Body of pancreas (tissue), 4 donors: ENCODE measurements at regions not wholly inside any gene's neighbourhood (a gene's known extent, or its start where the extent isn't known, plus 50 kb on each side); places are given as distances from the start of the nearest gene placed in this dataset.

Source experiments
- ATAC-seq: fragments of 150-250 bp; one replicate; pipeline ENCODE4 v1.9.1; 2016
- DNase-seq, 4 donors: peaks; one replicate each; pipeline ENCODE4 v3.0.0-alpha.2; 2019
- H3K27ac ChIP-seq, 4 donors: fragments of 200-600 bp; sonication (generic); 1 replicate in 3 of 4; 2 replicates in 1 of 4; pipeline versions ENCODE4 v1.5.1 to v1.6.1; 2016 to 2019; ENCODE audit warnings: mild to moderate bottlenecking in 1 of 4, mixed read lengths in 1 of 4, moderate library complexity in 1 of 4
- H3K27me3 ChIP-seq, 2 donors: fragments of 200-600 bp; sonication (generic); one replicate each; pipeline ENCODE4 v1.6.0; 2016; ENCODE audit warnings: mild to moderate bottlenecking in 1 of 2
- H3K36me3 ChIP-seq, 2 donors: fragments of 200-600 bp; sonication (generic); replicated peaks in 1 of 2; 2 replicates each; pipeline ENCODE4 v1.5.1; 2016; ENCODE audit warnings: low read depth in 2 of 2; ENCODE audit not compliant: insufficient read depth in 1 of 2
- H3K4me1 ChIP-seq: fragments of 200-600 bp; sonication (generic); one replicate; pipeline ENCODE4 v1.6.0; 2016
- H3K4me3 ChIP-seq, 2 donors: fragments of 200-600 bp; sonication (generic); 1 replicate in 1 of 2; 2 replicates in 1 of 2; pipeline ENCODE4 v1.5.1; 2016 to 2019
- H3K9me3 ChIP-seq, 3 donors: fragments of 200-600 bp; sonication (generic); 1 replicate in 2 of 3; 2 replicates in 1 of 3; pipeline ENCODE4 v1.5.1; 2016
- CTCF ChIP-seq, 7 experiments: fragments of 450-650 bp in 4 of 7; fragments of 200-600 bp in 3 of 7; sonication (generic) in 3 of 7; IDR thresholded peaks; one replicate each; pipeline ENCODE4 v1.5.1; 2016 to 2019; ENCODE audit warnings: antibody characterized with exemption in 7 of 7
- POLR2A ChIP-seq, 3 donors: fragments of 450-650 bp; IDR thresholded peaks; one replicate each; pipeline ENCODE4 v1.6.1; 2016; ENCODE audit warnings: antibody characterized with exemption in 3 of 3, mild to moderate bottlenecking in 2 of 3
- WGBS, 2 donors: methylation state at CpG; one replicate each; pipeline ENCODE4 v1.1.5; 2017; 5-methylcytosine and 5-hydroxymethylcytosine counted together
- intact Hi-C: fragments of 100-400 bp; cut with DNase I; formaldehyde crosslinking; loops from one replicate; pipeline ENCODE4 v1.15.1; 2023

GRCh38 chr4:26039639-26040359 is 125.8 kb downstream of the SMIM20 start:
- peak; percentile 48 for ATAC-seq
- peaks cover 5% of the 10 kb centered on the region for H3K4me1 ChIP-seq
- no peak for DNase-seq
- no peaks in the 10 kb centered on the region for H3K27me3 ChIP-seq
- 67 to 79% methylated on average over 9 of the region's 9 CpGs for whole genome bisulfite sequencing, 2 donors
- H3K4me3 ChIP-seq, result no peak overlapping the region
- no peaks in the 10 kb centered on the region for H3K36me3 ChIP-seq
- TF ChIP-seq CTCF (IDR thresholded peaks at IDR 0.05), result no peak
- no peak for TF ChIP-seq POLR2A (IDR thresholded peaks at IDR 0.05)
- H3K27ac ChIP-seq, result no peak overlapping the region
- no peaks in the 10 kb centered on the region for H3K9me3 ChIP-seq
- intact Hi-C loops, result no loop called here

GRCh38 chr4:26044524-26044923 is 130.5 kb downstream of the SMIM20 start:
- H3K4me3 ChIP-seq, result no peak overlapping the region
- no peaks in the 10 kb centered on the region for H3K9me3 ChIP-seq
- no peak for DNase-seq
- H3K27ac ChIP-seq, result no peak overlapping the region
- no peak for ATAC-seq
- WGBS, 2 donors, result 58 to 62% methylated on average over 2 of the region's 2 CpGs
- H3K36me3 ChIP-seq, result no peaks in the 10 kb centered on the region
- no peaks in the 10 kb centered on the region for H3K27me3 ChIP-seq
- H3K4me1 ChIP-seq, result peaks cover 2% of the 10 kb centered on the region
- intact Hi-C loops, result no loop called here
- TF ChIP-seq POLR2A (IDR thresholded peaks at IDR 0.05) (no peak), CTCF (IDR thresholded peaks at IDR 0.05) (no peak)

- Histone ChIP-seq H3K36me3 (no peaks in the 10 kb centered on the region), H3K27me3 (no peaks in the 10 kb centered on the region), H3K4me3 (no peak overlapping the region), H3K27ac (no peak overlapping the region), H3K4me1 (no peaks in the 10 kb centered on the region), H3K9me3 (no peaks in the 10 kb centered on the region)
- 89% methylated on average over 4 of the region's 4 CpGs for WGBS, 2 donors
- intact Hi-C loops, result no loop called here
- ATAC-seq (no peak), DNase-seq (no peak)
- no peak for TF ChIP-seq CTCF (IDR thresholded peaks at IDR 0.05)
Measured at GRCh38 chr4:26044983-26045382, 131.0 kb downstream of the SMIM20 start.

GRCh38 chr4:26047795-26048194 is 133.8 kb downstream of the SMIM20 start:
- DNase-seq (no peak), ATAC-seq (no peak)
- no peak for TF ChIP-seq CTCF (IDR thresholded peaks at IDR 0.05)
- TF ChIP-seq POLR2A (IDR thresholded peaks at IDR 0.05), result no peak
- H3K36me3 ChIP-seq, result no peaks in the 10 kb centered on the region
- no peaks in the 10 kb centered on the region for H3K4me1 ChIP-seq
- H3K27me3 ChIP-seq, result no peaks in the 10 kb centered on the region
- H3K4me3 ChIP-seq, result no peak overlapping the region
- peak overlapping the region in 1 of 4 donors; percentile 38 for H3K27ac ChIP-seq
- no peaks in the 10 kb centered on the region for H3K9me3 ChIP-seq
- intact Hi-C loops, result no loop called here
- WGBS, 2 donors, result 85 to 86% methylated on average over 5 of the region's 5 CpGs

- DNase-seq, result peak in 1 of 4 donors; percentile 33
- no peak overlapping the region for H3K4me3 ChIP-seq
Measured at GRCh38 chr4:26048378-26048882, 134.4 kb downstream of the SMIM20 start.

More at GRCh38 chr4:26048378-26048882, 134.4 kb downstream of the SMIM20 start:
- intact Hi-C loops, result no loop called here
- Histone ChIP-seq H3K36me3 (no peaks in the 10 kb centered on the region), H3K4me1 (no peaks in the 10 kb centered on the region), H3K27ac (peak overlapping the region in 1 of 4 donors; percentile 38), H3K27me3 (no peaks in the 10 kb centered on the region), H3K9me3 (no peaks in the 10 kb centered on the region)
- 78% methylated on average over 12 of the region's 12 CpGs for WGBS, 2 donors
- ATAC-seq, result peak; percentile 64
- TF ChIP-seq POLR2A (IDR thresholded peaks at IDR 0.05) (no peak), CTCF (IDR thresholded peaks at IDR 0.05) (no peak)
